ENCODE measurements at regions not wholly inside any gene's neighbourhood (a gene's known extent, or its start where the extent isn't known, plus 50 kb on each side); places are given as distances from the start of the nearest gene placed in this dataset.

- no peak overlapping the region for H3K27ac ChIP-seq
Observed at GRCh38 chr5:87574106-87574505, 161.4 kb upstream of the CCNH start.

GRCh38 chr5:87572611-87573010, 159.9 kb upstream of the CCNH start:
- no peak overlapping the region for H2AFZ ChIP-seq (ENCODE audit: low read depth)
- H3K4me1 ChIP-seq (ENCODE audit: low read depth, poor library complexity, severe bottlenecking): no peaks in the 10 kb centered on the region
- H4K20me1 ChIP-seq (ENCODE audit: insufficient read depth): no peaks in the 10 kb centered on the region
- H3K4me3 ChIP-seq (IDR thresholded peaks at IDR 0.05; ENCODE audit: insufficient read depth, low read depth, low read length): no peak overlapping the region
- TF ChIP-seq CTCF (conservative IDR thresholded peaks at IDR 0.05; ENCODE audit: low read depth, low read length): no peak
- no peaks in the 10 kb centered on the region for H3K79me2 ChIP-seq (ENCODE audit: insufficient read depth, low read depth)
- no peak overlapping the region for H3K27ac ChIP-seq
- H3K4me2 ChIP-seq: no peak overlapping the region
- no peaks in the 10 kb centered on the region for H3K36me3 ChIP-seq (ENCODE audit: insufficient read depth)
- no peak overlapping the region for H3K9ac ChIP-seq
- H3K27me3 ChIP-seq (ENCODE audit: insufficient read depth, low read depth): no peaks in the 10 kb centered on the region

More at GRCh38 chr5:87574106-87574505, 161.4 kb upstream of the CCNH start:
- Histone ChIP-seq H2AFZ (ENCODE audit: low read depth) (no peak overlapping the region), H3K4me2 (no peak overlapping the region), H3K79me2 (ENCODE audit: insufficient read depth, low read depth) (no peaks in the 10 kb centered on the region), H3K4me3 (IDR thresholded peaks at IDR 0.05; ENCODE audit: insufficient read depth, low read depth, low read length) (no peak overlapping the region), H3K27me3 (ENCODE audit: insufficient read depth, low read depth) (no peaks in the 10 kb centered on the region), H3K36me3 (ENCODE audit: insufficient read depth) (no peaks in the 10 kb centered on the region), H3K9ac (no peak overlapping the region), H3K4me1 (ENCODE audit: low read depth, poor library complexity, severe bottlenecking) (no peaks in the 10 kb centered on the region), H4K20me1 (ENCODE audit: insufficient read depth) (no peaks in the 10 kb centered on the region)
- TF ChIP-seq CTCF (conservative IDR thresholded peaks at IDR 0.05; ENCODE audit: low read depth, low read length): no peak

- no peak overlapping the region for H3K4me3 ChIP-seq (IDR thresholded peaks at IDR 0.05; ENCODE audit: insufficient read depth, low read depth, low read length)
- H3K27ac ChIP-seq: no peak overlapping the region
Observed at GRCh38 chr5:87572090-87572489, 159.4 kb upstream of the CCNH start.

GRCh38 chr5:87570366-87570765, 157.6 kb upstream of the CCNH start:
- Histone ChIP-seq H4K20me1 (ENCODE audit: insufficient read depth) (no peaks in the 10 kb centered on the region), H3K27ac (no peak overlapping the region), H3K36me3 (ENCODE audit: insufficient read depth) (no peaks in the 10 kb centered on the region), H3K9ac (no peak overlapping the region), H3K79me2 (ENCODE audit: insufficient read depth, low read depth) (no peaks in the 10 kb centered on the region), H2AFZ (ENCODE audit: low read depth) (no peak overlapping the region), H3K27me3 (ENCODE audit: insufficient read depth, low read depth) (no peaks in the 10 kb centered on the region), H3K4me2 (no peak overlapping the region), H3K4me1 (ENCODE audit: low read depth, poor library complexity, severe bottlenecking) (no peaks in the 10 kb centered on the region), H3K4me3 (IDR thresholded peaks at IDR 0.05; ENCODE audit: insufficient read depth, low read depth, low read length) (no peak overlapping the region)
- no peak for TF ChIP-seq CTCF (conservative IDR thresholded peaks at IDR 0.05; ENCODE audit: low read depth, low read length)

More at GRCh38 chr5:87572090-87572489, 159.4 kb upstream of the CCNH start:
- Histone ChIP-seq H3K79me2 (ENCODE audit: insufficient read depth, low read depth) (no peaks in the 10 kb centered on the region), H2AFZ (ENCODE audit: low read depth) (no peak overlapping the region), H3K4me2 (no peak overlapping the region), H3K4me1 (ENCODE audit: low read depth, poor library complexity, severe bottlenecking) (no peaks in the 10 kb centered on the region), H4K20me1 (ENCODE audit: insufficient read depth) (no peaks in the 10 kb centered on the region), H3K36me3 (ENCODE audit: insufficient read depth) (no peaks in the 10 kb centered on the region), H3K9ac (no peak overlapping the region), H3K27me3 (ENCODE audit: insufficient read depth, low read depth) (no peaks in the 10 kb centered on the region)
- TF ChIP-seq CTCF (conservative IDR thresholded peaks at IDR 0.05; ENCODE audit: low read depth, low read length): no peak
